OCI-LY7 (cell line): ENCODE measurements at regions not wholly inside any gene's neighbourhood (a gene's known extent, or its start where the extent isn't known, plus 50 kb on each side); places are given as distances from the start of the nearest gene placed in this dataset.
"Not testable (repeated sequence)": the region's sequence is repeated elsewhere in the genome, so short reads cannot be mapped to it uniquely, and the experiment has no call there.

Experiments used
- BruUV-seq: library from RNA; stranded (reverse); fragments of 400-500 nt; replicated peaks from 2 replicates; lab custom pipeline; 2021; lab: Mats Ljungman, UMichigan
- CTCF ChIA-PET: fragments of 300-600 bp; sonication (Branson Sonifier 250); formaldehyde crosslinking; loops from one replicate; lab custom pipeline; 2022; ENCODE audit warnings: antibody characterized with exemption; ENCODE audit not compliant: unreplicated experiment; lab: Charles Lee
- POLR2A ChIA-PET: fragments of 300-600 bp; sonication (Branson Sonifier 250); formaldehyde crosslinking; loops from one replicate; lab custom pipeline; 2022; ENCODE audit warnings: antibody characterized with exemption; lab: Charles Lee
- DNase-seq: peaks from one replicate; pipeline ENCODE4 v3.0.0-alpha.2; 2015; ENCODE audit warnings: low spot score
- H2AFZ ChIP-seq: fragments of 200-600 bp; sonication (generic), shearing (Covaris generic); 2 replicates; pipeline ENCODE4 v1.6.1; 2014; ENCODE audit warnings: mild to moderate bottlenecking, antibody characterized with exemption, low read length, moderate library complexity
- H3K27ac ChIP-seq: fragments of 200-600 bp; sonication (generic); 2 replicates; pipeline ENCODE4 v1.5.1; 2014; ENCODE audit warnings: mixed run types, low read depth, mild to moderate bottlenecking, moderate library complexity, low read length, inconsistent platforms; ENCODE audit not compliant: poor library complexity, severe bottlenecking
- H3K36me3 ChIP-seq: fragments of 200-600 bp; sonication (generic); 2 replicates; pipeline ENCODE4 v1.6.1; 2014; ENCODE audit warnings: mild to moderate bottlenecking, antibody characterized with exemption, low read length, moderate library complexity, mixed read lengths; ENCODE audit not compliant: insufficient read depth
- H3K4me1 ChIP-seq: fragments of 200-600 bp; sonication (generic); 2 replicates; pipeline ENCODE4 v1.5.1; 2014; ENCODE audit warnings: mild to moderate bottlenecking, low read length; ENCODE audit not compliant: insufficient read depth, poor library complexity, severe bottlenecking
- H3K4me2 ChIP-seq: fragments of 200-600 bp; sonication (generic); 2 replicates; pipeline ENCODE4 v1.6.1; 2014; ENCODE audit warnings: mild to moderate bottlenecking, low read length
- H3K4me3 ChIP-seq: fragments of 200-600 bp; sonication (generic); 2 replicates; pipeline ENCODE4 v1.5.1; 2014; ENCODE audit warnings: mild to moderate bottlenecking, low read depth, low read length; ENCODE audit not compliant: poor library complexity, severe bottlenecking
- H3K79me2 ChIP-seq: fragments of 200-600 bp; sonication (generic); 2 replicates; pipeline ENCODE4 v1.6.1; 2016; ENCODE audit warnings: low read depth, mild to moderate bottlenecking, low read length, moderate library complexity, mixed read lengths; ENCODE audit not compliant: insufficient read depth
- H3K9me2 ChIP-seq: fragments of 200-600 bp; sonication (generic); 2 replicates; pipeline ENCODE4 v1.6.1; 2016; ENCODE audit warnings: mild to moderate bottlenecking, low read length, mixed read lengths; ENCODE audit not compliant: insufficient read depth
- H3K9me3 ChIP-seq: fragments of 200-600 bp; sonication (generic); 2 replicates; pipeline ENCODE4 v1.6.1; 2014; ENCODE audit warnings: mild to moderate bottlenecking, mixed run types, low read length, mixed read lengths
- H4K20me1 ChIP-seq: fragments of 200-600 bp; sonication (generic); 2 replicates; pipeline ENCODE4 v1.6.1; 2014; ENCODE audit warnings: mild to moderate bottlenecking, antibody characterized with exemption, low read length, moderate library complexity, mixed read lengths; ENCODE audit not compliant: insufficient read depth
- CTCF ChIP-seq: fragments of 200-600 bp; sonication (generic); conservative IDR thresholded peaks from 2 replicates; pipeline ENCODE4 v1.5.1; 2014; ENCODE audit warnings: mild to moderate bottlenecking, antibody characterized with exemption, low read length, moderate library complexity, mixed read lengths
- EZH2phosphoT487 ChIP-seq: fragments of 200-600 bp; sonication (generic); IDR thresholded peaks from 2 replicates; pipeline ENCODE4 v1.6.1; 2018; ENCODE audit warnings: low read depth, borderline replicate concordance, mild to moderate bottlenecking, mixed run types, antibody characterized with exemption, low read length, moderate library complexity, mixed read lengths
- intact Hi-C: fragments of 100-400 bp; cut with micrococcal nuclease; formaldehyde crosslinking; loops from one replicate; pipeline ENCODE4 v1.10.0; 2022; ENCODE audit not compliant: unreplicated experiment

- Histone ChIP-seq H2AFZ (no peak overlapping the region), H3K36me3 (no peaks in the 10 kb centered on the region), H3K9me3 (no peaks in the 10 kb centered on the region), H3K9me2 (no peaks in the 10 kb centered on the region), H3K4me1 (no peaks in the 10 kb centered on the region), H3K4me3 (no peak overlapping the region), H3K79me2 (no peaks in the 10 kb centered on the region), H3K27ac (no peak overlapping the region), H3K4me2 (no peak overlapping the region), H4K20me1 (no peaks in the 10 kb centered on the region)
- CTCF ChIA-PET: no interaction called here
- no peak for DNase-seq
- intact Hi-C loops: no loop called here
- BruUV-seq: no TSS peak
- POLR2A ChIA-PET: no interaction called here
- TF ChIP-seq CTCF (no peak), EZH2phosphoT487 (no peak)
Measured at GRCh38 chr4:59540311-59540710, 1659.8 kb upstream of the ADGRL3 start.

GRCh38 chr4:59553063-59553720, 1646.9 kb upstream of the ADGRL3 start:
- TF ChIP-seq CTCF: no peak
- TF ChIP-seq EZH2phosphoT487: no peak
- Histone ChIP-seq H3K36me3 (no peaks in the 10 kb centered on the region), H3K4me2 (peak overlapping the region; percentile 23; the same call in 1 of the 2 replicates), H3K9me2 (no peaks in the 10 kb centered on the region), H3K4me3 (no peak overlapping the region), H4K20me1 (no peaks in the 10 kb centered on the region), H3K27ac (peak overlapping the region; percentile 35), H3K79me2 (no peaks in the 10 kb centered on the region), H2AFZ (0 out of 2 replicates have a peak overlapping the region, but pooled peaks have one; percentile 9), H3K9me3 (0 out of 2 replicates have a peak, but pooled peaks cover 3% of the 10 kb centered on the region), H3K4me1 (no peaks in the 10 kb centered on the region)
- peak; percentile 38 for DNase-seq
- ChIA-PET CTCF (no interaction called here), POLR2A (no interaction called here)
- intact Hi-C loops: no loop called here
- BruUV-seq: no TSS peak

GRCh38 chr4:59553721-59554091, 1646.4 kb upstream of the ADGRL3 start:
- peak overlapping the region; percentile 35 for H3K27ac ChIP-seq
- H3K4me2 ChIP-seq: peak overlapping the region; percentile 23; the same call in 1 of the 2 replicates
- no peak for DNase-seq
- no TSS peak for BruUV-seq
- intact Hi-C loops: no loop called here
- no peaks in the 10 kb centered on the region for H3K79me2 ChIP-seq
- H3K4me1 ChIP-seq: no peaks in the 10 kb centered on the region
- H4K20me1 ChIP-seq: no peaks in the 10 kb centered on the region
- CTCF ChIA-PET: no interaction called here
- H3K36me3 ChIP-seq: no peaks in the 10 kb centered on the region
- H3K9me2 ChIP-seq: no peaks in the 10 kb centered on the region
- no peak overlapping the region for H3K4me3 ChIP-seq
- TF ChIP-seq EZH2phosphoT487: no peak
- no peak for TF ChIP-seq CTCF
- 0 out of 2 replicates have a peak overlapping the region, but pooled peaks have one; percentile 9 for H2AFZ ChIP-seq
- POLR2A ChIA-PET: no interaction called here
- 0 out of 2 replicates have a peak, but pooled peaks cover 3% of the 10 kb centered on the region for H3K9me3 ChIP-seq

- H3K27ac ChIP-seq, BruUV-seq, H4K20me1 ChIP-seq, H3K79me2 ChIP-seq, H3K9me3 ChIP-seq, H3K36me3 ChIP-seq, CTCF ChIA-PET, H3K9me2 ChIP-seq, H2AFZ ChIP-seq, intact Hi-C loops, H3K4me3 ChIP-seq, H3K4me2 ChIP-seq, POLR2A ChIA-PET, DNase-seq, H3K4me1 ChIP-seq: not testable (repeated sequence)
Measured at GRCh38 chr4:59556191-59556590, 1643.9 kb upstream of the ADGRL3 start.
